ENCODE measurements at regions not wholly inside any gene's neighbourhood (a gene's known extent, or its start where the extent isn't known, plus 50 kb on each side); places are given as distances from the start of the nearest gene placed in this dataset.

DNA sequence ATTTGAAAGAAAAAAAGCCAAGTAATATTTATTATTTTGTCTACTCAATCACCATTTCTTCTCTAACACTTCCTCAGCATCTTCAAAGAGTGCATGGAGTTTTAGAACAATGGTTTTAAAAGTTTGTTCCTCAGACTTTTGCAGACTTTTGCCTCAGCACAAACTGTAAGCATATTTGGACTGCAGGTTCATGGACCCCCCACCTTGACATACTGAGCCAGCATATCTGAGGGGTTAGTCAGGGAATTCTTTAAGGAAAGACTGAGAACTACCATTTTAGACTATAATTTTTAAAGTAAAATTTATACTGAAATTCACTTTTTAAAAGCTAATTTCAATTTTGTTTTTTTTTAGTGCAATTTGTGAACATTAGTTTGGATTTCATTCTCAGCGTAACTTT, 1676.8 kb upstream of the PCDH20 start:
- TF ChIP-seq, protein P1, sequence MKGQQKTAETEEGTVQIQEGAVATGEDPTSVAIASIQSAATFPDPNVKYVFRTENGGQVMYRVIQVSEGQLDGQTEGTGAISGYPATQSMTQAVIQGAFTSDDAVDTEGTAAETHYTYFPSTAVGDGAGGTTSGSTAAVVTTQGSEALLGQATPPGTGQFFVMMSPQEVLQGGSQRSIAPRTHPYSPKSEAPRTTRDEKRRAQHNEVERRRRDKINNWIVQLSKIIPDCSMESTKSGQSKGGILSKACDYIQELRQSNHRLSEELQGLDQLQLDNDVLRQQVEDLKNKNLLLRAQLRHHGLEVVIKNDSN (IDR thresholded peaks at IDR 0.05), result no peak

DNA sequence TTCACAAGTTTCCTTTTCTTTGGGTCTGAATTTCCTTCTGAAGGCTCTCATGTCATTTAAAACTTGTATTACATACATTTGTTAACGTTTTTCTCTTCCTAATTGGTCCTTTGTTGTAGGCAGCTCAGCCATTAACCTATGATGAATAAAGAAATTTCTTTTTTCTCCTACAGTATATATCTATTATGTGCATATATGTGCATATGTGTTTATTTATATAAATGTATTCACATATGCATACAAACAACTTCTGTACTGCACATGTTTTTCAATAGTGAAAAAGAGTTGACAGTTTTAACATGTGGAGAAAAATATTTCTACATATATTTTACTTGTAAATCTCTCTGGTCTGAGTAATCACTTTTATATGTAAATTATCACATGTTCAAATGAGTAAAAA, 1674.9 kb upstream of the PCDH20 start:
- TF ChIP-seq, protein P1 (IDR thresholded peaks at IDR 0.05), result no peak
- TF ChIP-seq RAD21 (IDR thresholded peaks at IDR 0.05; ENCODE audit: low read depth), result no peak
- no peak for TF ChIP-seq CEBPB (IDR thresholded peaks at IDR 0.05)
- TF ChIP-seq TCF12 (IDR thresholded peaks at IDR 0.05; ENCODE audit: low read depth), result no peak
- TF ChIP-seq NFIC (IDR thresholded peaks at IDR 0.05), result no peak
- TF ChIP-seq, protein P2, sequence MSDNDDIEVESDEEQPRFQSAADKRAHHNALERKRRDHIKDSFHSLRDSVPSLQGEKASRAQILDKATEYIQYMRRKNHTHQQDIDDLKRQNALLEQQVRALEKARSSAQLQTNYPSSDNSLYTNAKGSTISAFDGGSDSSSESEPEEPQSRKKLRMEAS (IDR thresholded peaks at IDR 0.05), result no peak
- TF ChIP-seq EP300 (IDR thresholded peaks at IDR 0.05; ENCODE audit: borderline replicate concordance), result no peak
- TF ChIP-seq, protein P3, sequence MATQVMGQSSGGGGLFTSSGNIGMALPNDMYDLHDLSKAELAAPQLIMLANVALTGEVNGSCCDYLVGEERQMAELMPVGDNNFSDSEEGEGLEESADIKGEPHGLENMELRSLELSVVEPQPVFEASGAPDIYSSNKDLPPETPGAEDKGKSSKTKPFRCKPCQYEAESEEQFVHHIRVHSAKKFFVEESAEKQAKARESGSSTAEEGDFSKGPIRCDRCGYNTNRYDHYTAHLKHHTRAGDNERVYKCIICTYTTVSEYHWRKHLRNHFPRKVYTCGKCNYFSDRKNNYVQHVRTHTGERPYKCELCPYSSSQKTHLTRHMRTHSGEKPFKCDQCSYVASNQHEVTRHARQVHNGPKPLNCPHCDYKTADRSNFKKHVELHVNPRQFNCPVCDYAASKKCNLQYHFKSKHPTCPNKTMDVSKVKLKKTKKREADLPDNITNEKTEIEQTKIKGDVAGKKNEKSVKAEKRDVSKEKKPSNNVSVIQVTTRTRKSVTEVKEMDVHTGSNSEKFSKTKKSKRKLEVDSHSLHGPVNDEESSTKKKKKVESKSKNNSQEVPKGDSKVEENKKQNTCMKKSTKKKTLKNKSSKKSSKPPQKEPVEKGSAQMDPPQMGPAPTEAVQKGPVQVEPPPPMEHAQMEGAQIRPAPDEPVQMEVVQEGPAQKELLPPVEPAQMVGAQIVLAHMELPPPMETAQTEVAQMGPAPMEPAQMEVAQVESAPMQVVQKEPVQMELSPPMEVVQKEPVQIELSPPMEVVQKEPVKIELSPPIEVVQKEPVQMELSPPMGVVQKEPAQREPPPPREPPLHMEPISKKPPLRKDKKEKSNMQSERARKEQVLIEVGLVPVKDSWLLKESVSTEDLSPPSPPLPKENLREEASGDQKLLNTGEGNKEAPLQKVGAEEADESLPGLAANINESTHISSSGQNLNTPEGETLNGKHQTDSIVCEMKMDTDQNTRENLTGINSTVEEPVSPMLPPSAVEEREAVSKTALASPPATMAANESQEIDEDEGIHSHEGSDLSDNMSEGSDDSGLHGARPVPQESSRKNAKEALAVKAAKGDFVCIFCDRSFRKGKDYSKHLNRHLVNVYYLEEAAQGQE (IDR thresholded peaks at IDR 0.05; ENCODE audit: low read depth), result no peak
- TF ChIP-seq TAF1 (IDR thresholded peaks at IDR 0.05; ENCODE audit: low read depth), result no peak
- TF ChIP-seq FOXM1 (IDR thresholded peaks at IDR 0.05; ENCODE audit: borderline replicate concordance, low read depth), result no peak
- no peak for TF ChIP-seq CREB1 (IDR thresholded peaks at IDR 0.05; ENCODE audit: low read depth)
- no peak for TF ChIP-seq TEAD4 (IDR thresholded peaks at IDR 0.05)

DNA sequence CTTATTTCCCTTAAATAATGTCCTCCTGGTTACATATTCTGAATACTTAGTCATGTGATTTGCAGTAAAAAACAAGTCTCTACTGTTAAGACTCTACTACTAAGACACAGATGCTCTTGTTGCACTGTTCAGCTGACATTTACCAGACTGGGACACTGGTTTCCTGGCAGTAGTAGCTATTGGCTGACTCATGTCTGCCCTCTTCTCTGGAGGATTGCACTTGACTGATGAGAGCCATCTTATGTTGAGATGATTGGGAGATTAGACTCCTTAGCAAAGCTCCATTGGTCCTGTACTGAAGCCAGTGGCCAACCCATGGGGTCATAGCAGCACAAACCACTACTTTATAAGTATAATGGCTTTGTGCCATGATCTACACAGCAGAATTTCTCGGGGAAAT, 1672.6 kb upstream of the PCDH20 start:
- TF ChIP-seq, protein P1 (IDR thresholded peaks at IDR 0.05), result no peak
- TF ChIP-seq CEBPB (IDR thresholded peaks at IDR 0.05) (no peak), TEAD4 (IDR thresholded peaks at IDR 0.05) (no peak), TCF12 (IDR thresholded peaks at IDR 0.05; ENCODE audit: low read depth) (no peak), RAD21 (IDR thresholded peaks at IDR 0.05; ENCODE audit: low read depth) (no peak), ZBTB7A (IDR thresholded peaks at IDR 0.05; ENCODE audit: low read depth) (no peak), EP300 (IDR thresholded peaks at IDR 0.05; ENCODE audit: borderline replicate concordance) (no peak), TAF1 (IDR thresholded peaks at IDR 0.05; ENCODE audit: low read depth) (no peak), YY1 (IDR thresholded peaks at IDR 0.05; ENCODE audit: low read depth) (no peak), EGR1 (IDR thresholded peaks at IDR 0.05) (no peak), CREB1 (IDR thresholded peaks at IDR 0.05; ENCODE audit: low read depth) (no peak), NFIC (IDR thresholded peaks at IDR 0.05) (no peak)
- TF ChIP-seq, protein P3 (IDR thresholded peaks at IDR 0.05; ENCODE audit: low read depth), result no peak

DNA sequence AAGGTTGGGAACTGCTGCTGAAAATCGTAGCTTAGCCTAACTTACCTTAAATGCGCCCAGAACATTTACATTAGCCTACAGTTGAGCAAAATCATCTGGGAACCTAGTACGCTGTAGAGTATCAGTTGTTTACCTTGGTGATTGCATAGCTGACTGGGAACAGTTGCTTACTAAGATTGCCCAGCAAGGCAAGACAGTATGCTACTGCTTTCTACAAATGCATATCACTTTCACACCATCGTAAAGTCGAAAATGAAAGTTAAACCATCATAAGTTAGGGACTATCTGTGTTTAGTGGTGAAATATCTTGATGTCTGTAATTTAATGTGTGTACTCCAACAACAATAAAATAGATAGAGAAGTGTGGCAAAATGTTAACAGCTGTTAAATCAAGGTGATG, 1670.6 kb upstream of the PCDH20 start:
- TF ChIP-seq, protein P1 (IDR thresholded peaks at IDR 0.05), result no peak
- TF ChIP-seq YY1 (IDR thresholded peaks at IDR 0.05; ENCODE audit: low read depth), result no peak
- no peak for TF ChIP-seq NFIC (IDR thresholded peaks at IDR 0.05)
- no peak for TF ChIP-seq EP300 (IDR thresholded peaks at IDR 0.05; ENCODE audit: borderline replicate concordance)
- no peak for TF ChIP-seq CEBPB (IDR thresholded peaks at IDR 0.05)
- TF ChIP-seq, protein P2 (IDR thresholded peaks at IDR 0.05), result no peak
- no peak for TF ChIP-seq ZBTB7A (IDR thresholded peaks at IDR 0.05; ENCODE audit: low read depth)
- no peak for TF ChIP-seq EGR1 (IDR thresholded peaks at IDR 0.05)
- no peak for TF ChIP-seq CREB1 (IDR thresholded peaks at IDR 0.05; ENCODE audit: low read depth)
- TF ChIP-seq TEAD4 (IDR thresholded peaks at IDR 0.05), result no peak
- no peak for TF ChIP-seq RAD21 (IDR thresholded peaks at IDR 0.05; ENCODE audit: low read depth)

DNA sequence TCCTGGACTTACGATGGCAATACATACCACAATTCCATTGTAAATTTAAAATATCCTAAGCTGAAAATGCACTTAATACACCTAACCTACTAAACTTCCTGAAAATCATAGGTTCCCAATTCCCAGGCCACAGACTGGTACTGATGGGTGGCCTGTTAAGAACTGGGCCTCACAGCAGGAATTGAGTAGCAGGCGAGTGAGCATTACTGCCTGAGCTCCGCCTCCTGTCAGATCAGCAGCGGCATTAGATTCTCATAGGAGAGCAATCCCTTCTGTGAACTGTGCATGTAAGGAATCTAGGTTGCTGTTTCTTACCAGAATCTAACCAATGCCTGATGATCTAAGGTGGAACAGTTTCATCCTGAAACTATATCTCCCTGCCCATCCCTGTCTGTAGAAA, 1670.2 kb upstream of the PCDH20 start:
- TF ChIP-seq YY1 (IDR thresholded peaks at IDR 0.05; ENCODE audit: low read depth), result no peak
- TF ChIP-seq CEBPB (IDR thresholded peaks at IDR 0.05), result no peak

DNA sequence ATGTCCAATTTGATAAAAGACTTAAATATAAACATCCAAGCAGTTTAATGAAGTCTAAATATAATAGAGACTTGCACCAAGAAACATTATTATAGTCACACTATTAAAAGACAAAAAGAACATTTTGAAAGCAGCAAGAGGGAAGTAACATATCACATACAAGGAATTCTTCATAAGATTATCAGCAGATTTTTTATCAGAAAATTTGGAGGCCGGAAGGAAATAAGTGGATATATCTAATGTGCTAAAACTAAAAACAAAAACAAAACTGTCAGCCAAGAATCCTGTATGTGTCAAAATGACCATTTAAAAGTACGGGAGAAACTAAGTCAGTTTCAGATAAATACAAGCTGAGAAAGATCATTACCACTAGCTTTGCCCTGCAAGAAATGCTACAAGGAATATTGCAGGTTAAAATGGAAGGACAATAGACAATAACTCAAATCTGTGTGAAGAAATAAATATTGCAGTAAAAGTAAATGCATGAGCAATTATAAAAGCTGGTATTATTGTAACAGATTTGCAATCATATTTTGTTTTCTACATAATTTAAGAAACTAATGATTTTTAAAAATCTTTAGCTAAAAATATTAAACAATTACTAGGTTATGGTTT, 1665.9 kb upstream of the PCDH20 start:
- no peak for TF ChIP-seq NFIC (IDR thresholded peaks at IDR 0.05)
- TF ChIP-seq, protein P3 (IDR thresholded peaks at IDR 0.05; ENCODE audit: low read depth), result no peak
- TF ChIP-seq YY1 (IDR thresholded peaks at IDR 0.05; ENCODE audit: low read depth), result no peak
- TF ChIP-seq TEAD4 (IDR thresholded peaks at IDR 0.05), result no peak
- no peak for TF ChIP-seq TAF1 (IDR thresholded peaks at IDR 0.05; ENCODE audit: low read depth)
- no peak for TF ChIP-seq TCF12 (IDR thresholded peaks at IDR 0.05; ENCODE audit: low read depth)
- TF ChIP-seq, protein P2 (IDR thresholded peaks at IDR 0.05), result no peak
- TF ChIP-seq FOXM1 (IDR thresholded peaks at IDR 0.05; ENCODE audit: borderline replicate concordance, low read depth), result no peak
- TF ChIP-seq ZBTB7A (IDR thresholded peaks at IDR 0.05; ENCODE audit: low read depth), result no peak
